Tibial artery (tissue), 4 donors: ENCODE measurements at regions not wholly inside any gene's neighbourhood (a gene's known extent, or its start where the extent isn't known, plus 50 kb on each side); places are given as distances from the start of the nearest gene placed in this dataset.

Experiments
- DNase-seq, 2 donors: peaks; one replicate each; pipeline ENCODE4 v3.0.0-alpha.2; 2019
- H3K27ac ChIP-seq, 2 donors: fragments of 200-600 bp; sonication (generic) in 1 of 2; 1 replicate in 1 of 2; 2 replicates in 1 of 2; pipeline ENCODE4 v1.5.1; 2018 to 2019; ENCODE audit warnings: mild to moderate bottlenecking in 1 of 2
- H3K27me3 ChIP-seq, 2 donors: fragments of 200-600 bp; sonication (generic) in 1 of 2; one replicate each; pipeline versions ENCODE4 v1.5.1 to v1.6.0; 2016 to 2019
- H3K36me3 ChIP-seq, 3 donors: fragments of 200-600 bp; sonication (generic) in 2 of 3; one replicate each; pipeline ENCODE4 v1.5.1; 2016 to 2019; ENCODE audit warnings: mild to moderate bottlenecking in 2 of 3
- H3K4me1 ChIP-seq, 4 donors: fragments of 200-600 bp; sonication (generic) in 2 of 4; 1 replicate in 3 of 4; 2 replicates in 1 of 4; pipeline ENCODE4 v1.5.1; 2016 to 2019
- H3K4me3 ChIP-seq, 2 donors: fragments of 200-600 bp; sonication (generic) in 1 of 2; 1 replicate in 1 of 2; 2 replicates in 1 of 2; pipeline ENCODE4 v1.5.1; 2018 to 2019; ENCODE audit warnings: mild to moderate bottlenecking in 2 of 2
- H3K9me3 ChIP-seq, 3 donors: fragments of 200-600 bp; sonication (generic) in 1 of 3; one replicate each; pipeline ENCODE4 v1.5.1; 2016 to 2019
- CTCF ChIP-seq, 2 experiments: fragments of 200-600 bp in 1 of 2; fragments of 450-650 bp in 1 of 2; IDR thresholded peaks; one replicate each; pipeline ENCODE4 v1.5.1; 2017 to 2019; ENCODE audit warnings: antibody characterized with exemption in 2 of 2, mild to moderate bottlenecking in 1 of 2, moderate library complexity in 1 of 2
- intact Hi-C: fragments of 100-400 bp; cut with DNase I; formaldehyde crosslinking; loops from one replicate; pipeline ENCODE4 v1.15.0; 2023; ENCODE audit warnings: low total_unique reads

DNA sequence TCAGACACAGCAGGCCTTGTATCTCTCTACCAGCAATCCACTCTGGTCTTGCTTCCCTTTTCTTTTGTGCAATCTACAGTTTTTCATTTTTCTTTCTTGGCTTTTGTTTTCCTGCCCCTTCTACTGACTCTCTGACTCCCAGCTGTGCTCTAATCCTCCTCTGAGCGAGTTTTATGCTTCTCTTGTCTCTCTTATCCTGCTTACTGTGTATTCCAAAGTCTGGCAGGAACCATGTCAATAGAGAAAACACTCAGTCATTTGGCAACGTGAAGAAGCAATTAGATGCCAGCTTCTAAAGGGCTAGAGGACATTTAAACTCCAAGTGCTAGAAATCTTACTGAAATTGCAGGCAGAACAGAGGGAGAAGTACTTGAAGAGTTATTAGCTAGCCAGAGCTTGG is 984.6 kb upstream of the TENM3 start:
- intact Hi-C loops: no loop called here
- Histone ChIP-seq H3K36me3 (no peaks in the 10 kb centered on the region), H3K27ac (no peak overlapping the region), H3K4me1 (no peaks in the 10 kb centered on the region), H3K27me3 (no peaks in the 10 kb centered on the region), H3K9me3 (no peaks in the 10 kb centered on the region), H3K4me3 (no peak overlapping the region)
- TF ChIP-seq CTCF (IDR thresholded peaks at IDR 0.05): no peak
- DNase-seq: no peak

- intact Hi-C loops: no loop called here
- Histone ChIP-seq H3K4me3 (no peak overlapping the region), H3K4me1 (no peaks in the 10 kb centered on the region), H3K27ac (no peak overlapping the region), H3K27me3 (no peaks in the 10 kb centered on the region), H3K36me3 (no peaks in the 10 kb centered on the region), H3K9me3 (no peaks in the 10 kb centered on the region)
- TF ChIP-seq CTCF (IDR thresholded peaks at IDR 0.05): no peak
- DNase-seq: no peak
Measured at GRCh38 chr4:181259081-181259709, 984.0 kb upstream of the TENM3 start.

DNA sequence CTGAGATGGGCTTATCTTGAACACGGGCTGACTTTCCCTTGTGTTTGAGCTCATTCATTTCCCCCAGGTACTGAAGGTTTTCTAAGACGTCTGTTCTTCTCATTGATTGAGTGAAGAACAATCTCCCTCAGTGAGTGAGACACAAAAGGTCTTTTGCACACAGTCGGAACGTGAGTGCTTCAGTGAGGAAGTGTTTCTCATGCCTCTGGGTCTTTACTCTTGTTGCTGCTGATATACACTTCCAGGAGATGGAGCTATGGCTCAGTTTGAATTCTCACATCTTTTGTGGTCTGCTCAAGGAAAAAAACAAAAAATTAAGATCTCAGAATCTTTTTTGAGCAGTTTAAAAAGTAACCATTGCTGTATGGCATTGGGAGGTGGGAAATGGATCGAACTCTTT is 981.9 kb upstream of the TENM3 start:
- intact Hi-C loops: no loop called here
- H3K4me3 ChIP-seq: no peak overlapping the region

GRCh38 chr4:181264893-181265292 is 978.3 kb upstream of the TENM3 start:
- intact Hi-C loops: no loop called here
- no peak for DNase-seq
- Histone ChIP-seq H3K4me1 (no peaks in the 10 kb centered on the region), H3K36me3 (no peaks in the 10 kb centered on the region), H3K4me3 (no peak overlapping the region), H3K9me3 (no peaks in the 10 kb centered on the region), H3K27me3 (no peaks in the 10 kb centered on the region), H3K27ac (no peak overlapping the region)
- TF ChIP-seq CTCF (IDR thresholded peaks at IDR 0.05): no peak

More for the DNA sequence above, 981.9 kb upstream of the TENM3 start:
- Histone ChIP-seq H3K36me3 (no peaks in the 10 kb centered on the region), H3K4me1 (no peaks in the 10 kb centered on the region), H3K27me3 (no peaks in the 10 kb centered on the region), H3K9me3 (no peaks in the 10 kb centered on the region), H3K27ac (no peak overlapping the region)
- no peak for TF ChIP-seq CTCF (IDR thresholded peaks at IDR 0.05)
- DNase-seq: no peak

DNA sequence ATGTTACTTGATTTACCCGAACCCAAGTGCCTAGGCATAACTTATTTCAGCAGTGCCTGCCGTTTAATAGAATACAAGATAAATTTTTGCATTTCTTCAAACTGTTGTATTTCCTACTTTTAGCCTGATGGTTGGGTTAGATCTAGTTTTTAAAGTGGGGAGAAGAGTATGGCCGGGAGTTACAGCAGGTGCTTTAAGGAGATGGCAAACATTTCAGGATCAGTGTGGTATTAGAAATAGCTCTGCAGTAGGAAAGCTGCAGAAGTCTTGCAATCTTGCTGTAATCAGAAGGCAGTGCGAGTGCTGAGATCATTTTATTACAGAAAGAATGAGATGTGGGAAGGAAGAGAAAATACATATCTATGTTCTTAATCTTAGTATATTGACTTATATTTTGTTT is 977.8 kb upstream of the TENM3 start:
- Histone ChIP-seq H3K4me3 (no peak overlapping the region), H3K36me3 (no peaks in the 10 kb centered on the region), H3K27ac (no peak overlapping the region), H3K27me3 (no peaks in the 10 kb centered on the region), H3K4me1 (no peaks in the 10 kb centered on the region), H3K9me3 (no peaks in the 10 kb centered on the region)
- no peak for DNase-seq
- intact Hi-C loops: no loop called here
- TF ChIP-seq CTCF (IDR thresholded peaks at IDR 0.05): no peak

DNA sequence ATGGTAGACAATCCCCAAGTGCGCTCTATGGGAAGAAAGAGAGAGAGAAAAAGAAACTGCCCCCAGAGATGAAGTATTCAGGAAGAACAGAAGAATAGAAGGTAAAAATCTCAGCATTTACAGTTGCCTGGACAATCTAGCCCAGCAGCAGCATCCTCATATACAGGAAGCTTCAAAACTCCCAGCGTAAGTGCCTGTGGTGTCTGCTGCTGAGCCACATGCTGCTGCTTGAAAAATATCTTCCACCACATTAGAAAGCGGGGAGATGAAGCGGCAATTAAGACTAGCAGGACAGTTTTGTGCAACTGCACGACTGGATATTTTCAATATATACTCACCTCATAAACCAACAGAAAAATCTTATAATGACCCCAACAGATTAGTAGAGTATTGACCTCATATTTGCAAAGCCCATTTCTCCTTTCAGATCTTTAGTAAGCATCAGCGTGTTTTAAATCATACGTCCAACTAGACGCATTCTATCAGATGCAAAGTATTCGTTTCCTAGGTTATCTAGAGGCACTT is 972.0 kb upstream of the TENM3 start:
- no peaks in the 10 kb centered on the region for H3K27me3 ChIP-seq
- no peak overlapping the region for H3K27ac ChIP-seq
- no peaks in the 10 kb centered on the region for H3K36me3 ChIP-seq
- intact Hi-C loops: no loop called here
- DNase-seq: no peak
- no peak overlapping the region for H3K4me3 ChIP-seq
- H3K9me3 ChIP-seq: no peaks in the 10 kb centered on the region
- no peak for TF ChIP-seq CTCF (IDR thresholded peaks at IDR 0.05)
- no peaks in the 10 kb centered on the region for H3K4me1 ChIP-seq
